OCI-LY7 (cell line): ENCODE measurements at regions not wholly inside any gene's neighbourhood (a gene's known extent, or its start where the extent isn't known, plus 50 kb on each side); places are given as distances from the start of the nearest gene placed in this dataset.

Experiments used
- EZH2phosphoT487 ChIP-seq: fragments of 200-600 bp; sonication (generic); IDR thresholded peaks from 2 replicates; pipeline ENCODE4 v1.6.1; 2018; ENCODE audit warnings: low read depth, borderline replicate concordance, mild to moderate bottlenecking, mixed run types, antibody characterized with exemption, low read length, moderate library complexity, mixed read lengths
- TF ChIP-seq, protein P1 (sequence below): fragments of 200-600 bp; sonication (generic); conservative IDR thresholded peaks from 2 replicates; pipeline ENCODE4 v1.5.1; 2014; ENCODE audit warnings: mild to moderate bottlenecking, antibody characterized with exemption, low read length, moderate library complexity, mixed read lengths

DNA sequence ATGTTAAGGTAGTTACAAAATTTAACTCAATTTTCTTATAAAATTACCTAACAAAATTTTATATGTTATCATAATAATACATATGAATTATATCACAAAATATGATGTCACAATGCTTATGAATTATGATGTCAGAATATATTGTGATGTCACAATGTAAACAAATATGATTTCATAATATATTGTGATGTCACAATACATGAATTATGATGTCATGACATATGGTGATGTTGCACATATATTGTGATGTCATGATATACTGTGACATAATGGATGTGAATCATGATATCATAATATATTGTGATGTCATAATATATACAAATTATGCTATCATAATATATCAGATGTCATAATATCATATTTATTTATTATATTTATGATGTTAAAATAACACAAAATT, 1879.9 kb downstream of the TP53TG3F start:
- TF ChIP-seq, protein P1, sequence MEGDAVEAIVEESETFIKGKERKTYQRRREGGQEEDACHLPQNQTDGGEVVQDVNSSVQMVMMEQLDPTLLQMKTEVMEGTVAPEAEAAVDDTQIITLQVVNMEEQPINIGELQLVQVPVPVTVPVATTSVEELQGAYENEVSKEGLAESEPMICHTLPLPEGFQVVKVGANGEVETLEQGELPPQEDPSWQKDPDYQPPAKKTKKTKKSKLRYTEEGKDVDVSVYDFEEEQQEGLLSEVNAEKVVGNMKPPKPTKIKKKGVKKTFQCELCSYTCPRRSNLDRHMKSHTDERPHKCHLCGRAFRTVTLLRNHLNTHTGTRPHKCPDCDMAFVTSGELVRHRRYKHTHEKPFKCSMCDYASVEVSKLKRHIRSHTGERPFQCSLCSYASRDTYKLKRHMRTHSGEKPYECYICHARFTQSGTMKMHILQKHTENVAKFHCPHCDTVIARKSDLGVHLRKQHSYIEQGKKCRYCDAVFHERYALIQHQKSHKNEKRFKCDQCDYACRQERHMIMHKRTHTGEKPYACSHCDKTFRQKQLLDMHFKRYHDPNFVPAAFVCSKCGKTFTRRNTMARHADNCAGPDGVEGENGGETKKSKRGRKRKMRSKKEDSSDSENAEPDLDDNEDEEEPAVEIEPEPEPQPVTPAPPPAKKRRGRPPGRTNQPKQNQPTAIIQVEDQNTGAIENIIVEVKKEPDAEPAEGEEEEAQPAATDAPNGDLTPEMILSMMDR = no peak
- no peak for TF ChIP-seq EZH2phosphoT487
